Upper lobe of left lung (tissue), 6 donors: ENCODE measurements at regions not wholly inside any gene's neighbourhood (a gene's known extent, or its start where the extent isn't known, plus 50 kb on each side); places are given as distances from the start of the nearest gene placed in this dataset.

ENCODE experiments used
- ATAC-seq, 2 donors: fragments of 200-7000 bp; cut with Tn5 transposase; one replicate each; pipeline ENCODE4 v1.9.1; 2022; ENCODE audit warnings: mild to moderate bottlenecking in 2 of 2, moderate library complexity in 2 of 2; ENCODE audit not compliant: low FRiP score in 2 of 2
- DNase-seq, 2 donors: peaks; one replicate each; pipeline ENCODE4 v3.0.0-alpha.2; 2019 to 2020
- H3K27ac ChIP-seq, 4 donors: fragments of 200-600 bp; sonication (generic); one replicate each; pipeline ENCODE4 v1.5.1; 2016 to 2019
- H3K27me3 ChIP-seq, 4 donors: fragments of 200-600 bp; sonication (generic); one replicate each; pipeline ENCODE4 v1.5.1; 2017 to 2019
- H3K36me3 ChIP-seq, 4 donors: fragments of 200-600 bp; sonication (generic); one replicate each; pipeline ENCODE4 v1.5.1; 2016 to 2019
- H3K4me1 ChIP-seq, 4 donors: fragments of 200-600 bp; sonication (generic); one replicate each; pipeline ENCODE4 v1.5.1; 2018 to 2019
- H3K4me3 ChIP-seq, 4 donors: fragments of 200-600 bp; sonication (generic); one replicate each; pipeline ENCODE4 v1.5.1; 2017 to 2019; ENCODE audit warnings: mild to moderate bottlenecking in 2 of 4, moderate library complexity in 1 of 4
- H3K9me3 ChIP-seq, 4 donors: fragments of 200-600 bp; sonication (generic); one replicate each; pipeline ENCODE4 v1.5.1; 2018 to 2019
- EP300 ChIP-seq, 4 donors: sonication (generic); formaldehyde crosslinking; IDR thresholded peaks; one replicate each; pipeline ENCODE4 v1.5.1; 2017; ENCODE audit warnings: antibody characterized with exemption in 4 of 4, control low read depth in 2 of 4
- POLR2A ChIP-seq, 4 donors: fragments of 450-650 bp; IDR thresholded peaks; one replicate each; pipeline ENCODE4 v1.5.1; 2016 to 2017; ENCODE audit warnings: antibody characterized with exemption in 4 of 4, mild to moderate bottlenecking in 2 of 4
- POLR2AphosphoS5 ChIP-seq, 2 donors: sonication (generic); formaldehyde crosslinking; IDR thresholded peaks; one replicate each; pipeline ENCODE4 v1.5.1; 2017; ENCODE audit warnings: antibody characterized with exemption in 2 of 2
- WGBS, 2 donors: methylation state at CpG; one replicate each; pipeline ENCODE4 v1.1.5; 2017 to 2018; 5-methylcytosine and 5-hydroxymethylcytosine counted together
- TF ChIP-seq, protein P1 (sequence below), 6 experiments: fragments of 450-650 bp in 4 of 6; fragments of 200-600 bp in 2 of 6; sonication (generic) in 2 of 6; IDR thresholded peaks; one replicate each; pipeline ENCODE4 v1.5.1; 2016 to 2019; ENCODE audit warnings: antibody characterized with exemption in 6 of 6
- donor health status: DM: no; HTN: no; CAD: no; lungs with moderate emphysema.
- donor health status: DM: no; HTN: yes; CAD: no; lungs with severe emphysema.

DNA sequence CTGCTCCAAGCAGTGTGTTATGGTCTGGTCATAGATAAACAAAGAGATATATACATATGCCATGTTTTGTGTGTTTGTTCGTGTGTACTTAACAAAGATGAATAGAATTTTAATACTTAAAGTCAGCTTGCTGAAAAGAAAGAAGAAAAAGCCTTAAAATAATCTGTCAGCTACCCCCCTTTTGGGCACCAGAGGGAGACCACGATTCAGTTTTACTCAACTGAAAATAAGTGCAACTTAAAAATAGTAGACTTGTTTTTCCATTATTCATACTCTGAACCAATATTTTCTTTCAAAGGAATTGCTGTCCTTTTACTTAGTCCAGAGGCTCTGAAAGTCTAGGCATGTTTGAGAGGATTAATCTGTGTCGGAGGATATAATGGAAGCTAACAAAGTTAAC lies 181.7 kb upstream of the AGTR2 start:
- Histone ChIP-seq H3K4me1 (no peaks in the 10 kb centered on the region), H3K36me3 (no peaks in the 10 kb centered on the region), H3K27me3 (no peaks in the 10 kb centered on the region), H3K4me3 (no peak overlapping the region), H3K9me3 (no peaks in the 10 kb centered on the region), H3K27ac (no peak overlapping the region)
- TF ChIP-seq, protein P1, sequence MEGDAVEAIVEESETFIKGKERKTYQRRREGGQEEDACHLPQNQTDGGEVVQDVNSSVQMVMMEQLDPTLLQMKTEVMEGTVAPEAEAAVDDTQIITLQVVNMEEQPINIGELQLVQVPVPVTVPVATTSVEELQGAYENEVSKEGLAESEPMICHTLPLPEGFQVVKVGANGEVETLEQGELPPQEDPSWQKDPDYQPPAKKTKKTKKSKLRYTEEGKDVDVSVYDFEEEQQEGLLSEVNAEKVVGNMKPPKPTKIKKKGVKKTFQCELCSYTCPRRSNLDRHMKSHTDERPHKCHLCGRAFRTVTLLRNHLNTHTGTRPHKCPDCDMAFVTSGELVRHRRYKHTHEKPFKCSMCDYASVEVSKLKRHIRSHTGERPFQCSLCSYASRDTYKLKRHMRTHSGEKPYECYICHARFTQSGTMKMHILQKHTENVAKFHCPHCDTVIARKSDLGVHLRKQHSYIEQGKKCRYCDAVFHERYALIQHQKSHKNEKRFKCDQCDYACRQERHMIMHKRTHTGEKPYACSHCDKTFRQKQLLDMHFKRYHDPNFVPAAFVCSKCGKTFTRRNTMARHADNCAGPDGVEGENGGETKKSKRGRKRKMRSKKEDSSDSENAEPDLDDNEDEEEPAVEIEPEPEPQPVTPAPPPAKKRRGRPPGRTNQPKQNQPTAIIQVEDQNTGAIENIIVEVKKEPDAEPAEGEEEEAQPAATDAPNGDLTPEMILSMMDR (IDR thresholded peaks at IDR 0.05) = peak in 1 of 6 experiments; percentile 8
- no peak for TF ChIP-seq POLR2AphosphoS5 (IDR thresholded peaks at IDR 0.05)
- no peak for TF ChIP-seq EP300 (IDR thresholded peaks at IDR 0.05)
- TF ChIP-seq POLR2A (IDR thresholded peaks at IDR 0.05) = no peak
- no peak for DNase-seq
- WGBS, 2 donors = 18 to 27% methylated on average over 3 of the region's 3 CpGs
- no peak for ATAC-seq

DNA sequence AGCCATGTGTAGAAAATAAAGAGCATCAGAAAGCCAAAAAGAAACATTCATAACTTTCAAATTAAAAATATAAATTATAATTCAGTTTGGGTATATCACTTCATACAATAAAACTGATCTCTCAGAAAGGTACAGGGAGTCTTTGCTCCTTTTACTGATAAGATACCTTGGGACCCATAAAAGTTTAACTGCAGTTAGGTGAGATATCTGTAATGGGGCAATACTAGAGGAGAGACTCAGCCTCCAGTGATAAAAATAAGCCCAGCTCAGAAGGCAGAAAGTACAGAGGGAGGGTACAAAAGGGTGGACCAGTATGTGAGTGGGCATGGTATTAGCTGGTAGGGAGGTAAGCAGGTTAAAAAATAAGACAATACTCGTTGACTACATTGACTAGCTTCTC lies 180.9 kb upstream of the AGTR2 start:
- no peak for ATAC-seq
- Histone ChIP-seq H3K27me3 (no peaks in the 10 kb centered on the region), H3K36me3 (no peaks in the 10 kb centered on the region), H3K9me3 (no peaks in the 10 kb centered on the region), H3K4me1 (no peaks in the 10 kb centered on the region), H3K4me3 (no peak overlapping the region), H3K27ac (no peak overlapping the region)
- DNase-seq = no peak
- 0 to 28% methylated on average over 1 of the region's 1 CpG for WGBS, 2 donors
- TF ChIP-seq POLR2AphosphoS5 (IDR thresholded peaks at IDR 0.05) = no peak
- TF ChIP-seq EP300 (IDR thresholded peaks at IDR 0.05) = no peak
- TF ChIP-seq, protein P1 (IDR thresholded peaks at IDR 0.05) = no peak
- TF ChIP-seq POLR2A (IDR thresholded peaks at IDR 0.05) = no peak

DNA sequence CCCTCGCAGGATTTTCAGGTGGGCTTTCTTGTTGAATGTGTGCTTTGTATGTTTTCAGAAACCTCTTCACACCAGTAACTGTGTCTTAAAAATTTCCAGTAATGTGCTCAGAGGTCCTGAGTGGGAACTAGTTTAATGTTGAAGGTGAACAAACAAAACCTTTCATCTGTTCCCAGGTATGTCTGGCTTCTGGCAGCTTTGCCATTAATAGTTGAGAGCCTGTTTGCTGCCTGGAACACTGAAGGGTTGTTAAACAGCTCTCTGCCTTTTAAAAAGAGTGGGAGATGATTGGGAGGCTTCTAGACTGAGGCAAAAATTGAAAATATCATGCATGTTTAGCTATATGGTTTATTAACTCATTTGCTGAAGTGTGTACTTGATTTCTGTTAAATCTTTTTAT lies 161.2 kb upstream of the AGTR2 start:
- ATAC-seq = peak in 1 of 2 donors; percentile 72
- WGBS, 2 donors = 55 to 73% methylated on average over 1 of the region's 1 CpG
- TF ChIP-seq POLR2AphosphoS5 (IDR thresholded peaks at IDR 0.05) (no peak), EP300 (IDR thresholded peaks at IDR 0.05) (no peak), POLR2A (IDR thresholded peaks at IDR 0.05) (no peak)
- TF ChIP-seq, protein P1 (IDR thresholded peaks at IDR 0.05) = no peak
- H3K36me3 ChIP-seq = no peaks in the 10 kb centered on the region
- no peaks in the 10 kb centered on the region for H3K27me3 ChIP-seq
- DNase-seq = peak in 1 of 2 donors; percentile 35
- no peaks in the 10 kb centered on the region for H3K9me3 ChIP-seq
- peaks cover 0 to 13% (median 0%) of the 10 kb centered on the region in 4 donors for H3K4me1 ChIP-seq
- H3K4me3 ChIP-seq = no peak overlapping the region
- peak overlapping the region in 3 of 4 donors; percentile 24 to 73 (median 62) for H3K27ac ChIP-seq

DNA sequence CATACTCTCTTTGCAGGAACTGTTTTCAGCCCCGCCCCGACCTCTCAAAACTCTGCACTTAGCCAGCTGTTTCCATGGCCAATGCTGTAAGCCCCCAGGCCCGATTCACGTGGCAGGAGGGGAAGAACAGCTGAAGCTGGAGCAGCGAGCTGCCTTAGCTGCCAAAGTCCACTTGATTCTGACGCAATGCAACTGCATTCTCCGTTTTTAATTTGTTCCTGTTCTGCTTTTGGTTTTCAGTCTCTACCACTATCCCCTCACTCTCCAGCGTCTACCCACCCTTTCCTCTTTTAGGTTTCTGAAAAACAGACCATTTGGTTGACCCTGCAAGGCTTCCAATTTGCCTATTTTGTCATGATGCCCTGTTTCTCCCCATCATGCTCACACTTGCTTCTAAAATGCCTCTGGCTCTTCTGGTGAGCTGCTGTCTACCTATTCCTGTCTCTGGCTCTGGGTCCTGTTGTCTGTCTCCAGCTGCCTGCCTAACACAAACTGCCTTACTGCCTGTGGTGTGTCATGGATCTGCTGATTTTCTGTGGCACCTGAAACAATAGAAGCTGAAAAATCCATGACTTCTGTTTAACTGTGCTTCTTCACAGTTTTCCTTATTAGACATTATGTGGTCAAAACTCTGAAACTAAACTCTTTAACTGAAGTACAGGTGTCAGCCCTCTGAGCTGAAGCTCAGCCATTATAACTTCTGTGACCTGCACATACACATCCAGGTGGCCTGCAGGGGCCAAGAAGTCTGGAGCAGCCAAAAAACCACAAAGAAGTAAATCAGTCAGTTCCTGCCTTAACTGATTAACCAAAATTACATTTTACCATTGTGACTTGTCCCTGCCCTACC lies 160.5 kb upstream of the AGTR2 start:
- ATAC-seq (peak in 1 of 2 donors; percentile 73), DNase-seq (peak in 1 of 2 donors; percentile 48)
- Histone ChIP-seq H3K27ac (peak overlapping the region; percentile 24 to 73 (median 60)), H3K4me1 (peaks cover 0 to 13% (median 0%) of the 10 kb centered on the region in 4 donors), H3K36me3 (no peaks in the 10 kb centered on the region), H3K4me3 (no peak overlapping the region), H3K9me3 (no peaks in the 10 kb centered on the region), H3K27me3 (no peaks in the 10 kb centered on the region)
- no peak for TF ChIP-seq POLR2AphosphoS5 (IDR thresholded peaks at IDR 0.05)
- TF ChIP-seq, protein P1 (IDR thresholded peaks at IDR 0.05) = no peak
- TF ChIP-seq POLR2A (IDR thresholded peaks at IDR 0.05) = no peak
- TF ChIP-seq EP300 (IDR thresholded peaks at IDR 0.05) = no peak
- WGBS, 2 donors = 7 to 14% methylated on average over 8 of the region's 8 CpGs
